ENCODE measurements at regions not wholly inside any gene's neighbourhood (a gene's known extent, or its start where the extent isn't known, plus 50 kb on each side); places are given as distances from the start of the nearest gene placed in this dataset.

DNA sequence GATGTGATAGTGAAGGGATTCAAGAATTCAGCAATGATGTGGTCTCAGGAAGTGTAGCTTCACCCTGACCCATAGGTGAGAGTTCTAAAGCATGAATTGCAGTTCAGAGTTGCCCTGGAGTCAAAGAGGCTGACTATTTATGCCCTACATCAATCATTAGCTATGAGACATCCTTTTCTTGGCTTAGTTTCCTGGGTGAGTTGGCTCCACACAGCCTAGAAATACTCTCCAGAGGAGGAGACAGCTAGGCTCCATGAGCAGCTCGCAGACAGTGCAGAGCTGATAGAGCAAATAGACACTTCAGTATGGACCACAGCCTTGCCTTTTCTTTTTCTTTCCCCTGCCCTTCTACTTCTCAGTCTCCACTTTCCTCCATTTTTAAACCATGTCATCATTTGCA lies 1651.8 kb downstream of the MAT2B start:
- ChIA-PET POLR2A (no interaction called here), CTCF (ENCODE audit: low intra/inter-chr PET ratio, low total read pairs) (no interaction called here)
- Histone ChIP-seq H3K9me3 (ENCODE audit: low read length) (peaks cover 71% of the 10 kb centered on the region), H3K36me3 (replicated peaks in 1 of 2; ENCODE audit: control insufficient read depth in 1 of 2, insufficient read depth in 2 of 2, low read length in 2 of 2) (no peaks in the 10 kb centered on the region), H3K27ac (ENCODE audit: extremely low read length, insufficient read depth, low read length) (no peak overlapping the region), H2AFZ (ENCODE audit: low read length) (no peak overlapping the region), H3K4me2 (ENCODE audit: low read depth, low read length) (no peak overlapping the region), H3K4me1 (ENCODE audit: insufficient read depth, low read length) (no peaks in the 10 kb centered on the region), H4K20me1 (ENCODE audit: insufficient read depth, low read length) (no peaks in the 10 kb centered on the region), H3K9ac (ENCODE audit: insufficient read depth, low read depth, low read length) (no peak overlapping the region), H3K4me3 (replicated peaks in 1 of 3; ENCODE audit: insufficient read depth in 1 of 3, low read depth in 2 of 3, low read length in 3 of 3) (no peak overlapping the region), H3K79me2 (ENCODE audit: insufficient read depth, low read length) (no peaks in the 10 kb centered on the region), H3K27me3 (ENCODE audit: control insufficient read depth in 1 of 2, insufficient read depth in 2 of 2, low read length in 2 of 2) (no peaks in the 10 kb centered on the region)
- intact Hi-C loops (cut with micrococcal nuclease; ENCODE audit: unreplicated experiment) (no loop called here), in situ Hi-C loops (cut with HindIII; ENCODE audit: extremely low pct_ligation_motif_present, low pct_unique_long_range_greater_than_20kb) (no loop called here)
- BruUV-seq (replicated peaks) = no TSS peak
- 0% methylated on average over 1 of the region's 1 CpG for WGBS (ENCODE audit: low lambda C conversion rate)
- TF ChIP-seq CBX5 (CRISPR knock-in tag; IDR thresholded peaks at IDR 0.05; ENCODE audit: borderline replicate concordance) = no peak
- TF ChIP-seq ZNF251 (CRISPR knock-in tag; IDR thresholded peaks at IDR 0.05) = no peak
- TF ChIP-seq, protein P1, sequence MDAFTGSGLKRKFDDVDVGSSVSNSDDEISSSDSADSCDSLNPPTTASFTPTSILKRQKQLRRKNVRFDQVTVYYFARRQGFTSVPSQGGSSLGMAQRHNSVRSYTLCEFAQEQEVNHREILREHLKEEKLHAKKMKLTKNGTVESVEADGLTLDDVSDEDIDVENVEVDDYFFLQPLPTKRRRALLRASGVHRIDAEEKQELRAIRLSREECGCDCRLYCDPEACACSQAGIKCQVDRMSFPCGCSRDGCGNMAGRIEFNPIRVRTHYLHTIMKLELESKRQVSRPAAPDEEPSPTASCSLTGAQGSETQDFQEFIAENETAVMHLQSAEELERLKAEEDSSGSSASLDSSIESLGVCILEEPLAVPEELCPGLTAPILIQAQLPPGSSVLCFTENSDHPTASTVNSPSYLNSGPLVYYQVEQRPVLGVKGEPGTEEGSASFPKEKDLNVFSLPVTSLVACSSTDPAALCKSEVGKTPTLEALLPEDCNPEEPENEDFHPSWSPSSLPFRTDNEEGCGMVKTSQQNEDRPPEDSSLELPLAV (CRISPR knock-in tag; conservative IDR thresholded peaks at IDR 0.05; ENCODE audit: low read depth) = no peak
- TF ChIP-seq ELF1 (CRISPR knock-in tag; IDR thresholded peaks at IDR 0.05) = no peak
- TF ChIP-seq, protein P2, sequence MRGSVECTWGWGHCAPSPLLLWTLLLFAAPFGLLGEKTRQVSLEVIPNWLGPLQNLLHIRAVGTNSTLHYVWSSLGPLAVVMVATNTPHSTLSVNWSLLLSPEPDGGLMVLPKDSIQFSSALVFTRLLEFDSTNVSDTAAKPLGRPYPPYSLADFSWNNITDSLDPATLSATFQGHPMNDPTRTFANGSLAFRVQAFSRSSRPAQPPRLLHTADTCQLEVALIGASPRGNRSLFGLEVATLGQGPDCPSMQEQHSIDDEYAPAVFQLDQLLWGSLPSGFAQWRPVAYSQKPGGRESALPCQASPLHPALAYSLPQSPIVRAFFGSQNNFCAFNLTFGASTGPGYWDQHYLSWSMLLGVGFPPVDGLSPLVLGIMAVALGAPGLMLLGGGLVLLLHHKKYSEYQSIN (CRISPR knock-in tag; IDR thresholded peaks at IDR 0.05; ENCODE audit: borderline replicate concordance) = no peak
- ATAC-seq = no peak
- FAIRE-seq = no peak
- DNase-seq (ENCODE audit: low spot score) = no peak

DNA sequence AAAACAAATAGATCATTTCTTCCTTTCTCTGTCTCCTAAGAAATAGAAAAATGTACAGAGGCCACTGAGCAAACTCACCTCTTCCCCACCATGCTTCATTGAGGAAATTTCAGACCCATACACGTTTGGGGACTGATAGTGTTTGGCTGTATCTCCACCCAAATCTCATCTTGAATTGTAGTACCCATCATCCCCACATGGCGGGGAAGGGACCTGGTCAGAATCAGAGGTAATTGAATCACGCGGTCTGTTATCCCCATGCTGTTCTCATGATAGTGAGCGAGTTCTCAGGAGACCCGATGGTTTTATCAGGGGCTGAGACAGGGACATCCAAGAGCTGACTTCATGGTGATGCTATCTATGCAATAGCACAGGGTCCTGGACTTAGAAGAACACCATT lies 1655.8 kb downstream of the MAT2B start:
- Histone ChIP-seq H3K36me3 (replicated peaks in 1 of 2; ENCODE audit: control insufficient read depth in 1 of 2, insufficient read depth in 2 of 2, low read length in 2 of 2) (no peaks in the 10 kb centered on the region), H2AFZ (ENCODE audit: low read length) (no peak overlapping the region), H3K27me3 (ENCODE audit: control insufficient read depth in 1 of 2, insufficient read depth in 2 of 2, low read length in 2 of 2) (no peaks in the 10 kb centered on the region), H3K27ac (ENCODE audit: extremely low read length, insufficient read depth, low read length) (no peak overlapping the region), H3K4me2 (ENCODE audit: low read depth, low read length) (no peak overlapping the region), H3K4me3 (replicated peaks in 1 of 3; ENCODE audit: insufficient read depth in 1 of 3, low read depth in 2 of 3, low read length in 3 of 3) (no peak overlapping the region), H3K9ac (ENCODE audit: insufficient read depth, low read depth, low read length) (no peak overlapping the region), H3K79me2 (ENCODE audit: insufficient read depth, low read length) (no peaks in the 10 kb centered on the region), H3K4me1 (ENCODE audit: insufficient read depth, low read length) (no peaks in the 10 kb centered on the region), H4K20me1 (ENCODE audit: insufficient read depth, low read length) (no peaks in the 10 kb centered on the region), H3K9me3 (ENCODE audit: low read length) (peaks cover 79% of the 10 kb centered on the region)
- ChIA-PET CTCF (ENCODE audit: low intra/inter-chr PET ratio, low total read pairs) (no interaction called here), POLR2A (no interaction called here)
- FAIRE-seq (no peak), ATAC-seq (no peak), DNase-seq (ENCODE audit: low spot score) (no peak)
- WGBS (ENCODE audit: low lambda C conversion rate) = 2% methylated on average over 6 of the region's 6 CpGs
- in situ Hi-C loops (cut with HindIII; ENCODE audit: extremely low pct_ligation_motif_present, low pct_unique_long_range_greater_than_20kb) (no loop called here), intact Hi-C loops (cut with micrococcal nuclease; ENCODE audit: unreplicated experiment) (no loop called here)
- BruUV-seq (replicated peaks) = no TSS peak
- TF ChIP-seq, protein P3, sequence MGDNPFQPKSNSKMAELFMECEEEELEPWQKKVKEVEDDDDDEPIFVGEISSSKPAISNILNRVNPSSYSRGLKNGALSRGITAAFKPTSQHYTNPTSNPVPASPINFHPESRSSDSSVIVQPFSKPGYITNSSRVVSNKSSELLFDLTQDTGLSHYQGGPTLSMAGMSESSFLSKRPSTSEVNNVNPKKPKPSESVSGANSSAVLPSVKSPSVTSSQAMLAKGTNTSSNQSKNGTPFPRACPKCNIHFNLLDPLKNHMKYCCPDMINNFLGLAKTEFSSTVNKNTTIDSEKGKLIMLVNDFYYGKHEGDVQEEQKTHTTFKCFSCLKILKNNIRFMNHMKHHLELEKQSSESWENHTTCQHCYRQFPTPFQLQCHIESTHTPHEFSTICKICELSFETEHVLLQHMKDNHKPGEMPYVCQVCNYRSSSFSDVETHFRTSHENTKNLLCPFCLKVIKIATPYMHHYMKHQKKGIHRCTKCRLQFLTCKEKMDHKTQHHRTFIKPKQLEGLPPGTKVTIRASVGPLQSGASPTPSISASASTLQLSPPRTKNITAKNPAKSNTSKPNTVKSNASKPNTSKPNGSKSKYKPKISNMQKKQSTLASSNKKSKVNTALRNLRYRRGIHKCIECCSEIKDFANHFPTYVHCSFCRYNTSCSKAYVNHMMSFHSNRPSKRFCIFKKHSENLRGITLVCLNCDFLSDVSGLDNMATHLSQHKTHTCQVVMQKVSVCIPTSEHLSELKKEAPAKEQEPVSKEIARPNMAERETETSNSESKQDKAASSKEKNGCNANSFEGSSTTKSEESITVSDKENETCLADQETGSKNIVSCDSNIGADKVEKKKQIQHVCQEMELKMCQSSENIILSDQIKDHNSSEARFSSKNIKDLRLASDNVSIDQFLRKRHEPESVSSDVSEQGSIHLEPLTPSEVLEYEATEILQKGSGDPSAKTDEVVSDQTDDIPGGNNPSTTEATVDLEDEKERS (CRISPR knock-in tag; IDR thresholded peaks at IDR 0.05) = no peak
- TF ChIP-seq ZNF816 (CRISPR knock-in tag; IDR thresholded peaks at IDR 0.05; ENCODE audit: borderline replicate concordance) = no peak
